ENCODE measurements at regions not wholly inside any gene's neighbourhood (a gene's known extent, or its start where the extent isn't known, plus 50 kb on each side); places are given as distances from the start of the nearest gene placed in this dataset.

- WGBS, 3 donors: 93 to 97% (median 95%) methylated on average over 4 of the region's 4 CpGs
- no peak for DNase-seq
- Histone ChIP-seq H3K4me1 (ENCODE audit: insufficient read depth) (no peaks in the 10 kb centered on the region), H3K27ac (no peak overlapping the region), H3K36me3 (no peaks in the 10 kb centered on the region), H3K27me3 (no peaks in the 10 kb centered on the region), H3K9me3 (no peaks in the 10 kb centered on the region), H3K4me3 (no peak overlapping the region)
- intact Hi-C loops (cut with DNase I): no loop called here
- no peak for TF ChIP-seq POLR2A (IDR thresholded peaks at IDR 0.05)
- no peak for TF ChIP-seq CTCF (IDR thresholded peaks at IDR 0.05)
- no peak for TF ChIP-seq EP300 (IDR thresholded peaks at IDR 0.05)
Observed at GRCh38 chr3:124292329-124292728, 300.4 kb upstream of the ROPN1 start.

GRCh38 chr3:124293584-124293983, 301.7 kb upstream of the ROPN1 start:
- no peak for DNase-seq
- TF ChIP-seq CTCF (IDR thresholded peaks at IDR 0.05): no peak
- intact Hi-C loops (cut with DNase I): no loop called here
- peaks cover 1% of the 10 kb centered on the region for H3K4me1 ChIP-seq (ENCODE audit: insufficient read depth)
- no peaks in the 10 kb centered on the region for H3K36me3 ChIP-seq
- 9 to 13% (median 11%) methylated on average over 2 of the region's 2 CpGs for WGBS, 3 donors
- H3K9me3 ChIP-seq: no peaks in the 10 kb centered on the region
- H3K27ac ChIP-seq: no peak overlapping the region
- no peaks in the 10 kb centered on the region for H3K27me3 ChIP-seq
- H3K4me3 ChIP-seq: no peak overlapping the region

- Histone ChIP-seq H3K9me3 (no peaks in the 10 kb centered on the region), H3K4me3 (no peak overlapping the region), H3K4me1 (ENCODE audit: insufficient read depth) (peaks cover 1% of the 10 kb centered on the region), H3K36me3 (no peaks in the 10 kb centered on the region), H3K27me3 (no peaks in the 10 kb centered on the region), H3K27ac (no peak overlapping the region)
- intact Hi-C loops (cut with DNase I): no loop called here
- DNase-seq: no peak
- 96 to 98% (median 97%) methylated on average over 3 of the region's 3 CpGs for WGBS, 3 donors
- no peak for TF ChIP-seq EP300 (IDR thresholded peaks at IDR 0.05)
- TF ChIP-seq POLR2A (IDR thresholded peaks at IDR 0.05): no peak
Observed at GRCh38 chr3:124295362-124295761, 303.4 kb upstream of the ROPN1 start.

GRCh38 chr3:124296406-124296805, 304.5 kb upstream of the ROPN1 start:
- intact Hi-C loops (cut with DNase I): no loop called here
- H3K27me3 ChIP-seq: no peaks in the 10 kb centered on the region
- WGBS, 3 donors: 96 to 97% (median 96%) methylated on average over 7 of the region's 7 CpGs
- H3K9me3 ChIP-seq: no peaks in the 10 kb centered on the region
- no peak overlapping the region for H3K27ac ChIP-seq
- H3K4me1 ChIP-seq (ENCODE audit: insufficient read depth): peaks cover 1% of the 10 kb centered on the region
- TF ChIP-seq EP300 (IDR thresholded peaks at IDR 0.05) (no peak), CTCF (IDR thresholded peaks at IDR 0.05) (no peak), POLR2A (IDR thresholded peaks at IDR 0.05) (no peak)
- no peaks in the 10 kb centered on the region for H3K36me3 ChIP-seq
- DNase-seq: no peak
- H3K4me3 ChIP-seq: no peak overlapping the region

- Histone ChIP-seq H3K4me3 (no peak overlapping the region), H3K4me1 (ENCODE audit: insufficient read depth) (peaks cover 1% of the 10 kb centered on the region), H3K27me3 (no peaks in the 10 kb centered on the region), H3K9me3 (no peaks in the 10 kb centered on the region), H3K36me3 (no peaks in the 10 kb centered on the region), H3K27ac (no peak overlapping the region)
- 84 to 90% (median 87%) methylated on average over 3 of the region's 3 CpGs for WGBS, 3 donors
- DNase-seq: no peak
- intact Hi-C loops (cut with DNase I): no loop called here
- TF ChIP-seq POLR2A (IDR thresholded peaks at IDR 0.05) (no peak), EP300 (IDR thresholded peaks at IDR 0.05) (no peak), CTCF (IDR thresholded peaks at IDR 0.05) (no peak)
Observed at GRCh38 chr3:124297062-124297980, 305.4 kb upstream of the ROPN1 start.
